ENCODE measurements at regions not wholly inside any gene's neighbourhood (a gene's known extent, or its start where the extent isn't known, plus 50 kb on each side); places are given as distances from the start of the nearest gene placed in this dataset.

- H3K27me3 ChIP-seq (ENCODE audit: control insufficient read depth, insufficient read depth, low read length), result no peaks in the 10 kb centered on the region
- no peak for DNase-seq (ENCODE audit: low read depth in 4 of 6, low spot score in 6 of 6)
- no peaks in the 10 kb centered on the region for H3K9me3 ChIP-seq (ENCODE audit: control insufficient read depth, insufficient read depth, low read length)
- H3K4me3 ChIP-seq (ENCODE audit: low read depth, low read length), result no peak overlapping the region
- H3K36me3 ChIP-seq (ENCODE audit: control insufficient read depth, insufficient read depth, low read length), result no peaks in the 10 kb centered on the region
- 92% methylated on average over 2 of the region's 2 CpGs for WGBS (ENCODE audit: insufficient coverage)
- H3K4me1 ChIP-seq (ENCODE audit: control insufficient read depth, insufficient read depth, low read length), result no peaks in the 10 kb centered on the region
- no peak overlapping the region for H3K27ac ChIP-seq (ENCODE audit: low read depth, low read length)
These were observed 425.3 kb upstream of the CLINT1 start for GRCh38 chr5:158284242-158284641.

GRCh38 chr5:158283397-158283796 lies 424.5 kb upstream of the CLINT1 start:
- DNase-seq (ENCODE audit: low read depth in 4 of 6, low spot score in 6 of 6), result no peak
- Histone ChIP-seq H3K4me1 (ENCODE audit: control insufficient read depth, insufficient read depth, low read length) (no peaks in the 10 kb centered on the region), H3K36me3 (ENCODE audit: control insufficient read depth, insufficient read depth, low read length) (no peaks in the 10 kb centered on the region), H3K27ac (ENCODE audit: low read depth, low read length) (no peak overlapping the region), H3K9me3 (ENCODE audit: control insufficient read depth, insufficient read depth, low read length) (no peaks in the 10 kb centered on the region), H3K27me3 (ENCODE audit: control insufficient read depth, insufficient read depth, low read length) (no peaks in the 10 kb centered on the region), H3K4me3 (ENCODE audit: low read depth, low read length) (no peak overlapping the region)
- WGBS (ENCODE audit: insufficient coverage), result no CpG with 5 or more reads among the region's 4 CpGs

- no peaks in the 10 kb centered on the region for H3K36me3 ChIP-seq (ENCODE audit: control insufficient read depth, insufficient read depth, low read length)
- no peak overlapping the region for H3K4me3 ChIP-seq (ENCODE audit: low read depth, low read length)
- no peaks in the 10 kb centered on the region for H3K4me1 ChIP-seq (ENCODE audit: control insufficient read depth, insufficient read depth, low read length)
- no peaks in the 10 kb centered on the region for H3K27me3 ChIP-seq (ENCODE audit: control insufficient read depth, insufficient read depth, low read length)
- 60% methylated on average over 1 of the region's 4 CpGs for WGBS (ENCODE audit: insufficient coverage)
- H3K27ac ChIP-seq (ENCODE audit: low read depth, low read length), result no peak overlapping the region
- no peaks in the 10 kb centered on the region for H3K9me3 ChIP-seq (ENCODE audit: control insufficient read depth, insufficient read depth, low read length)
- peak in 2 of 6 donors; percentile 43 to 80 for DNase-seq (ENCODE audit: low read depth in 4 of 6, low spot score in 6 of 6)
These were observed 419.4 kb upstream of the CLINT1 start for GRCh38 chr5:158278216-158278925.

GRCh38 chr5:158277276-158277675 lies 418.3 kb upstream of the CLINT1 start:
- no peak overlapping the region for H3K4me3 ChIP-seq (ENCODE audit: low read depth, low read length)
- H3K4me1 ChIP-seq (ENCODE audit: control insufficient read depth, insufficient read depth, low read length), result no peaks in the 10 kb centered on the region
- H3K27me3 ChIP-seq (ENCODE audit: control insufficient read depth, insufficient read depth, low read length), result no peaks in the 10 kb centered on the region
- no CpG with 5 or more reads among the region's 6 CpGs for WGBS (ENCODE audit: insufficient coverage)
- DNase-seq (ENCODE audit: low read depth in 4 of 6, low spot score in 6 of 6), result no peak
- H3K9me3 ChIP-seq (ENCODE audit: control insufficient read depth, insufficient read depth, low read length), result no peaks in the 10 kb centered on the region
- no peaks in the 10 kb centered on the region for H3K36me3 ChIP-seq (ENCODE audit: control insufficient read depth, insufficient read depth, low read length)
- H3K27ac ChIP-seq (ENCODE audit: low read depth, low read length), result no peak overlapping the region

- Histone ChIP-seq H3K9me3 (ENCODE audit: control insufficient read depth, insufficient read depth, low read length) (no peaks in the 10 kb centered on the region), H3K4me1 (ENCODE audit: control insufficient read depth, insufficient read depth, low read length) (no peaks in the 10 kb centered on the region), H3K36me3 (ENCODE audit: control insufficient read depth, insufficient read depth, low read length) (no peaks in the 10 kb centered on the region), H3K27ac (ENCODE audit: low read depth, low read length) (no peak overlapping the region), H3K4me3 (ENCODE audit: low read depth, low read length) (no peak overlapping the region), H3K27me3 (ENCODE audit: control insufficient read depth, insufficient read depth, low read length) (no peaks in the 10 kb centered on the region)
- WGBS (ENCODE audit: insufficient coverage), result 85% methylated on average over 2 of the region's 4 CpGs
- DNase-seq (ENCODE audit: low read depth in 4 of 6, low spot score in 6 of 6), result no peak
These were observed 417.7 kb upstream of the CLINT1 start for GRCh38 chr5:158276692-158277091.

GRCh38 chr5:158275511-158275910 lies 416.6 kb upstream of the CLINT1 start:
- Histone ChIP-seq H3K9me3 (ENCODE audit: control insufficient read depth, insufficient read depth, low read length) (no peaks in the 10 kb centered on the region), H3K4me3 (ENCODE audit: low read depth, low read length) (no peak overlapping the region), H3K36me3 (ENCODE audit: control insufficient read depth, insufficient read depth, low read length) (no peaks in the 10 kb centered on the region), H3K27me3 (ENCODE audit: control insufficient read depth, insufficient read depth, low read length) (no peaks in the 10 kb centered on the region), H3K27ac (ENCODE audit: low read depth, low read length) (no peak overlapping the region), H3K4me1 (ENCODE audit: control insufficient read depth, insufficient read depth, low read length) (no peaks in the 10 kb centered on the region)
- peak in 1 of 6 donors; percentile 51 for DNase-seq (ENCODE audit: low read depth in 4 of 6, low spot score in 6 of 6)
- WGBS (ENCODE audit: insufficient coverage), result 77% methylated on average over 1 of the region's 6 CpGs

- Histone ChIP-seq H3K27ac (ENCODE audit: low read depth, low read length) (no peak overlapping the region), H3K4me3 (ENCODE audit: low read depth, low read length) (no peak overlapping the region), H3K27me3 (ENCODE audit: control insufficient read depth, insufficient read depth, low read length) (no peaks in the 10 kb centered on the region), H3K4me1 (ENCODE audit: control insufficient read depth, insufficient read depth, low read length) (no peaks in the 10 kb centered on the region), H3K9me3 (ENCODE audit: control insufficient read depth, insufficient read depth, low read length) (no peaks in the 10 kb centered on the region), H3K36me3 (ENCODE audit: control insufficient read depth, insufficient read depth, low read length) (no peaks in the 10 kb centered on the region)
- no peak for DNase-seq (ENCODE audit: low read depth in 4 of 6, low spot score in 6 of 6)
- 40% methylated on average over 5 of the region's 6 CpGs for WGBS (ENCODE audit: insufficient coverage)
These were observed 414.1 kb upstream of the CLINT1 start for GRCh38 chr5:158273035-158273434.

- H3K9me3 ChIP-seq (ENCODE audit: control insufficient read depth, insufficient read depth, low read length), result no peaks in the 10 kb centered on the region
- WGBS (ENCODE audit: insufficient coverage), result 40% methylated on average over 2 of the region's 3 CpGs
- H3K4me3 ChIP-seq (ENCODE audit: low read depth, low read length), result no peak overlapping the region
- no peak overlapping the region for H3K27ac ChIP-seq (ENCODE audit: low read depth, low read length)
- H3K36me3 ChIP-seq (ENCODE audit: control insufficient read depth, insufficient read depth, low read length), result no peaks in the 10 kb centered on the region
- H3K27me3 ChIP-seq (ENCODE audit: control insufficient read depth, insufficient read depth, low read length), result no peaks in the 10 kb centered on the region
- no peaks in the 10 kb centered on the region for H3K4me1 ChIP-seq (ENCODE audit: control insufficient read depth, insufficient read depth, low read length)
- no peak for DNase-seq (ENCODE audit: low read depth in 4 of 6, low spot score in 6 of 6)
These were observed 413.5 kb upstream of the CLINT1 start for GRCh38 chr5:158272409-158272808.

- no peak overlapping the region for H3K27ac ChIP-seq (ENCODE audit: low read depth, low read length)
- no peaks in the 10 kb centered on the region for H3K27me3 ChIP-seq (ENCODE audit: control insufficient read depth, insufficient read depth, low read length)
- no CpG with 5 or more reads among the region's 2 CpGs for WGBS (ENCODE audit: insufficient coverage)
- H3K36me3 ChIP-seq (ENCODE audit: control insufficient read depth, insufficient read depth, low read length), result no peaks in the 10 kb centered on the region
- H3K9me3 ChIP-seq (ENCODE audit: control insufficient read depth, insufficient read depth, low read length), result no peaks in the 10 kb centered on the region
- DNase-seq (ENCODE audit: low read depth in 4 of 6, low spot score in 6 of 6), result no peak
- no peak overlapping the region for H3K4me3 ChIP-seq (ENCODE audit: low read depth, low read length)
- no peaks in the 10 kb centered on the region for H3K4me1 ChIP-seq (ENCODE audit: control insufficient read depth, insufficient read depth, low read length)
These were observed 412.1 kb upstream of the CLINT1 start for GRCh38 chr5:158270996-158271554.

- Histone ChIP-seq H3K36me3 (ENCODE audit: control insufficient read depth, insufficient read depth, low read length) (no peaks in the 10 kb centered on the region), H3K4me3 (ENCODE audit: low read depth, low read length) (no peak overlapping the region), H3K27me3 (ENCODE audit: control insufficient read depth, insufficient read depth, low read length) (no peaks in the 10 kb centered on the region), H3K27ac (ENCODE audit: low read depth, low read length) (no peak overlapping the region), H3K4me1 (ENCODE audit: control insufficient read depth, insufficient read depth, low read length) (no peaks in the 10 kb centered on the region), H3K9me3 (ENCODE audit: control insufficient read depth, insufficient read depth, low read length) (no peaks in the 10 kb centered on the region)
- WGBS (ENCODE audit: insufficient coverage), result 57% methylated on average over 8 of the region's 8 CpGs
- DNase-seq (ENCODE audit: low read depth in 4 of 6, low spot score in 6 of 6), result peak in 2 of 6 donors; percentile 30 to 80
These were observed 409.3 kb upstream of the CLINT1 start for GRCh38 chr5:158268286-158268685.

Measured in spinal cord (tissue), 9 donors.